ENCODE measurements at regions not wholly inside any gene's neighbourhood (a gene's known extent, or its start where the extent isn't known, plus 50 kb on each side); places are given as distances from the start of the nearest gene placed in this dataset.

GRCh38 chr2:15760232-15760910, 168.7 kb downstream of the DDX1 start:
- TF ChIP-seq POLR2A (IDR thresholded peaks at IDR 0.05), result no peak
- no peak for TF ChIP-seq CTCF (IDR thresholded peaks at IDR 0.05)

Measured in body of pancreas (tissue), 4 donors.